Caki2 (cell line): ENCODE measurements at regions not wholly inside any gene's neighbourhood (a gene's known extent, or its start where the extent isn't known, plus 50 kb on each side); places are given as distances from the start of the nearest gene placed in this dataset.
A peak's percentile ranks its signal among the peaks of the same experiment; 100 is the strongest.
"Not testable (repeated sequence)": the region's sequence is repeated elsewhere in the genome, so short reads cannot be mapped to it uniquely, and the experiment has no call there.

ENCODE experiments used
- DNase-seq: peaks from one replicate; pipeline ENCODE4 v3.0.0-alpha.2; 2015; ENCODE audit warnings: low read depth
- in situ Hi-C: cut with HindIII; loops from 2 replicates; pipeline ENCODE4 v1.10.0; 2016; ENCODE audit warnings: low sequenced_read_pairs, low pct_unique_long_range_greater_than_20kb, mixed read lengths

DNA sequence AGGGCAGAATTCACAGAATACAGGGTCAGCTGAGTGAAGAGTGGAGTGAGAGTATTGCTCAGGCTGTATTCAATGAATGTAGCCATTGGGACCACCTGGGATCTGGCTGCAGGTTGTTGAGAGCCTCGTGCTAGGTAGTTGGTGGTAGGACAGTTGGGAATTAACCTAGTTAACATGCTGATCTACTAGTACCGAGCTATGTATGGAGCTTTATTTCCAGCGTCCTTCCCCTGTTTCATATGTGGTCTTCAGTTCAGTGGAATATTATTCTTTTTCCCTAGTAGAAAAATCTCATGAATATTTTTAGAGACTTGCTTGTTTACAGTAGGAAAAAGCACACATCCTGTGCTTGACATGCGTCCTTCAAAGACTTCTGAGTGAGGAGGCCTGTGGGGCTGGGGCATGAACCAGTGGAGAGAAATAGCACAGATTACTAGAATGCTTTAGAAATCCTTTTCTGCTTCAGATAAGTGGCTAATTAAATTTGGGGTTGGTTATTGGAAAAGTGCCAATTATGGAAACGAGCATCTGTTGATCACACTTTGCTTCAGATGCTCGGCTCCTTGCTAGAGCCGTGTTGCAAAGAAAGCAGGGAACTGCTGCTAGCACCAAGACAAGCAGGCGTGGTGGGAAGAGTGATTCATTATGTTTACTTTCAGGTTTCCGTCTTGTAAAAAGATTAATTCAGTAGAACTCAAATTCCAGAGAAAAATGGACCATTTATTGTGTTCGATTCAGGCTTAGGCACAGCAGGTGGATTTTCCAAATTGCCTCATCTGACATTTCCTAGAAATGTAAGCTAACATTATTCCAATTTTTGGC lies 53.6 kb downstream of the ARF6 start:
- DNase-seq = peak; percentile 52

GRCh38 chr14:49947506-49947905 lies 54.6 kb downstream of the ARF6 start:
- DNase-seq = no peak
- in situ Hi-C loops = no loop called here

More for the DNA sequence above, 53.6 kb downstream of the ARF6 start:
- in situ Hi-C loops = no loop called here

DNA sequence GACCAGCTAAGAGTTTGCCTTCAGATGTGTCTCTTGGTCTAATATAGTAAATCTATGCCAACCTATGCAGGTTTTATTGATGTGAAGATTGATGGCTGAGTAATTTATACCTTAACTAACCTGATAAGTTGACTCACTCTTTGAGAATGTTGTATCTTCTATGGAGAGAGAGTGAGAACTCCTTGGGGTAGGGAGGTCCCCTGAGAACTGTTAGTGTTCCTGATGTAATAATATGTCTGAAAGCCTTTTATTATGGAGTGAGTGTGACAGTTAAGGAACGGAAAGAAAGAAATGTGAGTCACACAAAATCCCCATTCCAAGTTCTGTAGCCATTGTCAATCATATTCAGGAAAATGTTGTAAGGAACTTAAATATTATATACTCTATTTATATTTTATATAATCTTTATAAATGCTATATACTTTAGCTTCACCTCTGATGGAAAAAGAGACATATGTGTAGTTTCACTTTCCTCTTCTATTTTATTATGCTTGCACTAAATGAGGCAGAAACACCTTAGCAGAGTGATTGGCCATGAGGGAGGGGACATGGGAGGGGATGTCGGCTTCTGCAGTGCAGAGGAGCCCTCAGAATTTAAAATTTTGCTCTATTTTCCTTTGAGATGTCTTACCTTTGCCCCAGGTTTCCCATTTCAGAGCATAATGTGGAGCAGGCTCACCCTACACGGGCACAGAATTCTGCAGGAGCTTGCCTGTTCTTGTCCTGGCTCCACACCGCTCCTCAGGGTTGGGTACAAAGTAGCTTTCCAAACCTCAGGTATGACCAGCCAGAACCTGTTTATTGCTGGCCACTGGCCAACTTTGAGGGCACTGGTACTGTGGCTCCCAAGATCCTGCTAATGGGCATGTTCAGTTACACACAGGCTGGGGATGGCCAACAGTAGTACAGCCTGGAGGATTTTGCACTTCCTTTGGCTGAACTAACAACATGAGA lies 57.7 kb downstream of the ARF6 start:
- in situ Hi-C loops = no loop called here
- peak; percentile 47 for DNase-seq

DNA sequence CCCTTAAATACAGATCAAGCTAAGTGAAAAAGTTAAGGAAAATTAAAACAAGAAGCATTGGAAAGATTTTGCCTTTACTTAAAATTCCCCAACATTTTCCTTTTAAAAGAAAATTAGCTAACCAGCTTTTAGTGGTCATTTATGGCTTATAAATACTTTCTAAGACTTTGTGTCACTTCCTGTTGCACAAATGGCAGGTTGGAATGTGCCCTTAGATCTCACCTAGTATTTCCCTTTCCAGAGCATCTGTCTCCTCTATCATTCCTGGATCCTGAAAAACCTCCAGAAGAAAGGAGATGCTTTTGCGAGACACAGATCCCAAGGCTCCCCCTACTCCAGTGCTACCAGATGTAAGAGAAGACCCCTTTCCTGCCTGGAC lies 58.3 kb downstream of the ARF6 start:
- no peak for DNase-seq

GRCh38 chr14:49951691-49952345 lies 58.9 kb downstream of the ARF6 start:
- no peak for DNase-seq
- in situ Hi-C loops = no loop called here

More for the DNA sequence above, 58.3 kb downstream of the ARF6 start:
- in situ Hi-C loops = no loop called here

DNA sequence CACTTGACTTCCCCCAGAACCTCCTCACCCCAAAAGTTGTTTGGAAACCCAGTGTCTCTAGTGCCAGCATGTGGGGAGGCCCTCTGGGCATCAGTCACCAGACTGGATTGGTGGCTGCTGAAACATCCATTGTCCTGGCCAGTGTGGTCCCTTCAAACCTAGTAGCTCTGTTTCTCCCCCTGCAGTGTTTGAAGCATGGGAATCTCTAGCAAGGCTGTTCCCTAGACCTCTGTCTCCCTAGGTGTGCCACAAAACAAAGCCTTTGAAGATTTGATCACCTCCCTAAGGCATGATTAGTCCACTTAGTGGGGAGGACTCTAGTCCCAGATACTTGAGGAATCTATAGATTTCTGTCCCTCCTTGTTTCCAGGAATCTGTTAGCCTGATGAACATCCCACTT lies 60.3 kb downstream of the ARF6 start:
- in situ Hi-C loops = no loop called here
- no peak for DNase-seq

DNA sequence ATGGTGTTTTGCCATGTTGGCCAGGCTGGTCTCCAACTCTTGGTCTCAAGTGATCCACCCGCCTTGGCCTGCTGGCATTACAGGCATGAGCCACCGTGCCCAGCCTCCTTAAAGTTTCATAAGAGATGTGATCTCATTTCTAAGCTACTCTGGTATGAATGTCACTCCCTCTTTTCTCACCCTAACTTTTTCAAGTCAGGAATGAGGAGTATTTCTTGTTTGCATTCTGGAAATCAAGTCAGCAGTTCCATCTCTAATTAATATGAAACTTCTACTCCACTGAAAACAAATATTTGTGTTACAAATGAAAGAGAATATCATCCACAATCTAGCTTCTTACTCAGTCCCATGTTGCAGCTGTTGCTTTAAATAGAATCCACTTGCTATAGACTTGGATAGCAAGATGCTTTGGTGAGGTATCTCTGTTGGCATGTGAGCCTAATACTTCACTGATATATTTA lies 61.3 kb downstream of the ARF6 start:
- no peak for DNase-seq
- in situ Hi-C loops = no loop called here

GRCh38 chr14:49955024-49955423 lies 62.1 kb downstream of the ARF6 start:
- DNase-seq = no peak
- in situ Hi-C loops = no loop called here

GRCh38 chr14:49957089-49957852 lies 64.4 kb downstream of the ARF6 start:
- in situ Hi-C loops = no loop called here
- DNase-seq = no peak

DNA sequence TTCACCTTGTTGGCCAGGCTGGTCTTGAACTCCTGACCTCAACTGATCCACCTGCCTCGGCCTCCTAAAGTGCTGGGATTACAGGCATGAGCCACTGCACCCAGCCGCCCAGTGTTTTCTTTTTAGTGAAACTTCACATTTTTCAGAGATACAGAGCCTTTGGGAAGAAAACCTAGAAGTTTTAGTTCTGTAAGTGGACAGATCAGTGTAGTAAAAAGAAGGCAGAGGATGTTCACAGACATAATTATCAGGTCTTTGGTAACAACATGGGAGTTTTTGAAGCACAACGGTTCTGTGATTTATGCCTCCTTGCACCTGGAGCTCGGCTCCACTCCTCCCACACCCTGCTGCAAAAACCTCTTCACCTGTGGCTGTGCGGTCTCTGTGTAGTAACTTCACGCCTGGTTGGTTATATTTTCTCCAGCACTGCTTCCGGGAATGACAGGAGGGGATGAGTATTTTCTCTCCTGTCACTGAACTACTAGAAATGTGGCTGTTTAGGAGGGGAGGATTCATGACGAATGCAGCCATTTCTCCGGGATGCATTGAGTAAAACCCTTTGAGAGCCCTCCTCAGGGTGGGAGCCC lies 67.0 kb downstream of the ARF6 start:
- DNase-seq = peak; percentile 97
- in situ Hi-C loops = no loop called here

DNA sequence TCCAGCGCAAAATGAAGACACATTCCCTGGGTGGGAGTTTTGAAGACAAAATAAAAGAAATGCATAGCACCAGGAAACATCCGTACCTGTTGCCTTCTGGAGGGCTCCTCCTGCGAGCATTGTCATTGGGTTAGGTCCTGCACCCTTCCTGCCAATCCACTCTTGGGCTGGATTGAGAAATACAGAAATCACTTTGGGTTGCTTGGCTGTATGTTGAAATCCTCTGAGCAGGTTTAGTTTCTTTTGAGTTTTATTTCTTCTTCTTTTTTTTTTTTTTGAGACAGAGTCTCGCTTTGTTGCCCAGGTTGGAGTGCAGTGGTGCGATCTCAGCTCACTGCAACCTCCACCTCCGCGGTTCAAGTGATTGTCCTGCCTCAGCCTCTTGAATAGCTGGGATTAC lies 67.6 kb downstream of the ARF6 start:
- DNase-seq = no peak
- in situ Hi-C loops = no loop called here

GRCh38 chr14:49961270-49962222 lies 68.7 kb downstream of the ARF6 start:
- DNase-seq = no peak
- in situ Hi-C loops = no loop called here

- in situ Hi-C loops = no loop called here
- DNase-seq = no peak
Observed at GRCh38 chr14:49962621-49963020, 69.7 kb downstream of the ARF6 start.

- DNase-seq, in situ Hi-C loops: not testable (repeated sequence)
Observed at GRCh38 chr14:49965068-49965651, 72.3 kb downstream of the ARF6 start.

DNA sequence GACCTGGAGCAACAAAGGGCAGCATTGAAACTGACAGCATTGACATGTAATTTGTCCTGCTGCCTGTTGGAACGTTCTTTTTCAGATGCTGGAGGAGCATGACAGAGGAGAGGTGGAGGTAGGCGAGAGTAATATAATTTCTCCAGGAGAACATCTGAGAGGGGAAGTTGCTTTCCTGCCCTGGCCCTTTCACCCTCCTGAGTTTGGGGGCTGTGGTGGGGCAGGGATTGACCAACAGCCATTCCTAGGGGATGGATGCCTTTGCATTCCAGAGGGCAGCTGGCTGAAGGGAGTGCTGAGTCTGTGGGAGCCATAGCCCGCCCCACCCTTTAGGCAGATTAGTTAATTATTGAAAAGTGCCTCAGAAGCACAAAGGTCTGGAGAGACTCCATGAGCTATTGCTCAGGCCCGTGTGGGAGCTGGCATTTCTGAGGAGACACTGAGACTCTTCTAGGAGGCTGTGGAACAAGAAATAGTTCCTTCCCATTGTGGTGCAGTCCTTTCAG lies 73.5 kb downstream of the ARF6 start:
- in situ Hi-C loops = no loop called here
- peak; percentile 90 for DNase-seq

DNA sequence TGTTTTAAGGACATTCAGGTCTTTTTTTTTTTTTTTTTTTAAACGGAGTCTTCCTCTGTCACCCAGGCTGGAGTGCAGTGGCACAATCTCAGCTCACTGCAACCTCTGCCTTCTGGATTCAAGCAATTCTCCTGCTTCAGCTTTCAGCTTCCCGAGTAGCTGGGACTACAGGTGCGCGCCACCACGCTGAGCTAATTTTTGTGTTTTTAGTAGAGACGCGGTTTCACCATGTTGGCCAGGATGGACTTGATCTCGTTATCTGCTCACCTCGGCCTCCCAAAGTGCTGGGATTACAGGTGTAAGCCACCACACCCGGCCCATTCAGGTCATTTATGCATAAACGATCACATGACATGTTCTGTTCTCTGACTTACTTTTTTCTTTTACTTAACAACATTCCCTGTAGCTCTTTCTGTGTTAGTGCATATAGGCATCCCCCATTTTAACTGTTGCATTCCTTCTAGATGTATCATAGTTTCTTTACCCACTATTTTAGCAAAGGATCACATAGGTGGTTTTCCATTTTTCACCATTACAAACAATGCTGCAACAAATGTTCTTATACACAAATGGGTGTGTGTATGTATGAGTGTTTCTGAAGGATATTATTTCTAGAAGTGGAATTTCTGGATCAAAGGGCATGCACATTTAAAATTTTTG lies 74.2 kb downstream of the ARF6 start:
- in situ Hi-C loops = no loop called here
- DNase-seq = no peak
